Ishikawa (cell line): ENCODE measurements at regions not wholly inside any gene's neighbourhood (a gene's known extent, or its start where the extent isn't known, plus 50 kb on each side); places are given as distances from the start of the nearest gene placed in this dataset.

Experiments used
- CEBPB ChIP-seq: IDR thresholded peaks from 2 replicates; pipeline ENCODE4 v1.6.1; 2012
- CREB1 ChIP-seq: IDR thresholded peaks from 2 replicates; pipeline ENCODE4 v1.6.1; 2012; ENCODE audit warnings: low read depth
- EGR1 ChIP-seq: IDR thresholded peaks from 2 replicates; pipeline ENCODE4 v1.6.1; 2012
- EP300 ChIP-seq: IDR thresholded peaks from 2 replicates; pipeline ENCODE4 v1.6.1; 2012; ENCODE audit warnings: borderline replicate concordance
- FOXM1 ChIP-seq: IDR thresholded peaks from 2 replicates; pipeline ENCODE4 v1.6.1; 2012; ENCODE audit warnings: low read depth, borderline replicate concordance
- NFIC ChIP-seq: IDR thresholded peaks from 2 replicates; pipeline ENCODE4 v1.6.1; 2012
- RAD21 ChIP-seq: IDR thresholded peaks from 2 replicates; pipeline ENCODE4 v1.6.1; 2012; ENCODE audit warnings: low read depth
- REST ChIP-seq: IDR thresholded peaks from 2 replicates; pipeline ENCODE4 v1.6.1; 2012; ENCODE audit warnings: low read depth, mild to moderate bottlenecking
- TAF1 ChIP-seq: IDR thresholded peaks from 2 replicates; pipeline ENCODE4 v1.6.1; 2012; ENCODE audit warnings: low read depth, mild to moderate bottlenecking
- TCF12 ChIP-seq: IDR thresholded peaks from 2 replicates; pipeline ENCODE4 v1.6.1; 2012; ENCODE audit warnings: low read depth
- TEAD4 ChIP-seq: IDR thresholded peaks from 2 replicates; pipeline ENCODE4 v1.6.1; 2012
- USF1 ChIP-seq: IDR thresholded peaks from 2 replicates; pipeline ENCODE4 v1.6.1; 2012
- YY1 ChIP-seq: IDR thresholded peaks from 2 replicates; pipeline ENCODE4 v1.6.1; 2012; ENCODE audit warnings: low read depth
- ZBTB7A ChIP-seq: IDR thresholded peaks from 2 replicates; pipeline ENCODE4 v1.6.1; 2012; ENCODE audit warnings: low read depth
- TF ChIP-seq, protein P1 (sequence below): IDR thresholded peaks from 2 replicates; pipeline ENCODE4 v1.6.1; 2012

DNA sequence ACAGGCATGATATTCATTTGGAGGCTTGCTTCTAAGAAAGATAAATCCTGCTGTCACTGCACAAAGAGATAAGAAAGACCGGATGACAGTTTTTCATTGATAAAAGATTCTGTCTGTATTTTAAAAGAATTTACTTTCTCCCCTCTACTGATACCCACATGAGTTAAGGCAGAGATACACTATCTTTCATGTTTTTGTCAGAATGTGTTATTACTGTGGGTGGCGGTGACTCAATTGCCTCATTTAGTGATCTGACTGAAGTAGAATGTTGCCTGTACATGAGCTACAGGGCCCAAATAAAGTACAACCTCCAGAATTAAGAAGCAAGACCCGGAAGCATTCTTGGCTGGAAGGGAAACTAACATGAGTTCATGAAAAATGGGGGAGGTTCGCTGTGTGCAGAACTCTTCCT, 480.0 kb downstream of the SLC4A3 start:
- TF ChIP-seq YY1, result no peak
- no peak for TF ChIP-seq TEAD4
- TF ChIP-seq CEBPB, result no peak
- TF ChIP-seq NFIC, result no peak

- TF ChIP-seq REST, result no peak
- TF ChIP-seq EGR1, result no peak
- TF ChIP-seq TCF12, result no peak
- TF ChIP-seq CEBPB, result no peak
- TF ChIP-seq YY1, result no peak
These were observed 487.0 kb downstream of the SLC4A3 start for GRCh38 chr2:220114443-220114842.

DNA sequence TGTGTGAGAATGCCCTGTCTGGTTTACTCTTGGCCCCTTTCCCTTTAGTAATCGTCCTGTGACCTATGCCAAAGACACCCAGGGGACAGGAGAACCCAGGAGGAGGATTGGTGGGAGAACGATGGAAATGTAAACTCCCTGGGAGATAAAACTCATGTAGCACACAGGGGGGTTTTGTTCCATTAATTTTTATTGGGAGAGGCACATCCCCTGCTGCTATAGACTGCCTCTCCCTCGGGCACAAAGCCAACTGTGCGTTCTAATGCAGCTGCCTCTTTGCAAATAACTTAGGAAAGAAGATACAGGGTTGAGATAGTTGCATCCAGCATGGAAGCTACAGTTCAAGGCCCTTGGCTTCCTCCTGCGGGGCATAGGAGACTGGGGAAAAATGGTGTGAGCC, 489.6 kb downstream of the SLC4A3 start:
- no peak for TF ChIP-seq TCF12
- TF ChIP-seq TEAD4, result no peak
- TF ChIP-seq RAD21, result no peak
- no peak for TF ChIP-seq EP300
- TF ChIP-seq CREB1, result no peak
- TF ChIP-seq NFIC, result no peak
- TF ChIP-seq CEBPB, result no peak
- no peak for TF ChIP-seq TAF1
- TF ChIP-seq USF1, result no peak
- TF ChIP-seq ZBTB7A, result no peak
- TF ChIP-seq, protein P1, sequence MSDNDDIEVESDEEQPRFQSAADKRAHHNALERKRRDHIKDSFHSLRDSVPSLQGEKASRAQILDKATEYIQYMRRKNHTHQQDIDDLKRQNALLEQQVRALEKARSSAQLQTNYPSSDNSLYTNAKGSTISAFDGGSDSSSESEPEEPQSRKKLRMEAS, result no peak
- TF ChIP-seq EGR1, result no peak

GRCh38 chr2:220120041-220120440, 492.6 kb downstream of the SLC4A3 start:
- TF ChIP-seq TEAD4 (no peak), CREB1 (no peak), FOXM1 (no peak), ZBTB7A (no peak), TCF12 (no peak), NFIC (no peak), RAD21 (no peak)
- TF ChIP-seq, protein P1, result no peak

DNA sequence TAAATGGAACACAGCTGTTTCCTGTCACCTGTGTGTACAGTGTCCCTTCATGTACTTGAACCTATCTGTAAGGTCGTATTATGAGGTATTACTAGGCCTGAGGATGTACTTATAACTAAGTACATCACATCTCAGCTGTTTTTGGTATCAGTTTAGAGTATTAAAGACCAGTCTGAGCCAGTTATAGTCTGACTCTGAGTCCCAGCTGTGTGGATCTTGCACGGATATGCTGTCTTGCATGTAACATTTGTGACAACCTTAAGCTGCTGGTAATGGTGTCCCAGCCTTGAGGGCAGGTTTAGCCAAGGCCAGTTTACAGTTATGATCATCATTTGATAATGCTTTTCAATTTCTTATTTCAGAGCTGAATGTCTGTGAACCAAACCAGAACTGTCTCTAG, 496.3 kb downstream of the SLC4A3 start:
- TF ChIP-seq EGR1 (no peak), TCF12 (no peak), RAD21 (no peak), NFIC (no peak), REST (no peak), CEBPB (no peak), TAF1 (no peak), FOXM1 (no peak)

GRCh38 chr2:220125551-220125950, 498.1 kb downstream of the SLC4A3 start:
- no peak for TF ChIP-seq FOXM1

DNA sequence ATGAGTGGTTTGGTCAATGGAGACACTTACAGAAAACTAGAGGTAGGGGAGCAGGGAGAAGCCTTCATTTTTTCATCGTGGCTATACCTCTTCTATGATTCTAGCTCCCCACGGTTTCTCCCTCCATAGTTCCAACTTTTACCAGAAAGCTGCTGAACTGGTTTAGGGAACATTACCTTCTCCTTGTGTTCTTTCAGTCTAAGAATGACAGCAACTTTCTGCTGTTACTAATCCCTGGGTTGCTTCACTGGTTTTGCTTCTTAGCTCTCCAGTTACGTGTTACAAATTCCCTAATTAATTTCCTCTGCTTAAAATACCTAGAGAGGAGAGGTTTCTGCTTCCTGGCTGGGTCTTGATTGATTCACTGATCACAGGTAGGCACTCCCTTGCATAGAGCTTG, 499.9 kb downstream of the SLC4A3 start:
- TF ChIP-seq FOXM1, result no peak

DNA sequence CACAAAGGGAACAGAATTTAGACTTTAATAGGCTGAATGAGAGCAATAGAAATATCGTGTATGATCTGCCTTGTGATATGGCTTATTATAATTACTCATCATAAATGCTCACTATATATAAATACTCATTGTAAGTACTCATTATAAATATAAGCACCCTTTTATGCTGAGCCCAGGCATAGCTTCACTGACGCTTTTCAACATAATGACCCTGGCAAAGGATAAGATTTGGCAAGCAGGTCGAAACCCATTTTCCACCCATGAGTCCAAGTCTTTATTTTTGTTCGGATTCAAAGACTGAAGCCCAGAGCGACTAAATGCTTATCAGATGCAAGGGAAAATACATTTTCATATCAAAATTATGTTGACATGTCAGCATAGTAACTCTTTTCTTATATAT, 500.4 kb downstream of the SLC4A3 start:
- no peak for TF ChIP-seq USF1
- TF ChIP-seq EP300, result no peak
- TF ChIP-seq CREB1, result no peak
- TF ChIP-seq NFIC, result no peak
- no peak for TF ChIP-seq FOXM1
- no peak for TF ChIP-seq TCF12
- TF ChIP-seq, protein P1, result no peak
- TF ChIP-seq RAD21, result no peak
- no peak for TF ChIP-seq REST
- no peak for TF ChIP-seq CEBPB
- no peak for TF ChIP-seq YY1
- TF ChIP-seq ZBTB7A, result no peak
- TF ChIP-seq TAF1, result no peak
- no peak for TF ChIP-seq EGR1
- no peak for TF ChIP-seq TEAD4
